OCI-LY1 (cell line): ENCODE measurements at regions not wholly inside any gene's neighbourhood (a gene's known extent, or its start where the extent isn't known, plus 50 kb on each side); places are given as distances from the start of the nearest gene placed in this dataset.

Experiments
- H2AFZ ChIP-seq: fragments of 200-600 bp; sonication (generic), shearing (Covaris generic); 2 replicates; pipeline ENCODE4 v1.6.0; 2014; ENCODE audit warnings: antibody characterized with exemption, mild to moderate bottlenecking, low read length
- H3F3A ChIP-seq: fragments of 200-600 bp; sonication (generic), shearing (Covaris generic); 2 replicates; pipeline ENCODE4 v1.6.0; 2014; ENCODE audit warnings: mild to moderate bottlenecking, antibody characterized with exemption, low read length, moderate library complexity; ENCODE audit not compliant: insufficient read depth
- H3K27ac ChIP-seq: fragments of 200-600 bp; sonication (generic); 2 replicates; pipeline ENCODE4 v1.5.1; 2014; ENCODE audit warnings: low read length, mixed run types, mild to moderate bottlenecking, low read depth; ENCODE audit not compliant: poor library complexity, severe bottlenecking
- H3K27me3 ChIP-seq: fragments of 200-600 bp; sonication (generic); 2 replicates; pipeline ENCODE4 v1.6.0; 2014; ENCODE audit warnings: antibody characterized with exemption, mild to moderate bottlenecking, low read length, moderate library complexity; ENCODE audit not compliant: insufficient read depth
- H3K36me3 ChIP-seq: fragments of 200-600 bp; sonication (generic); 2 replicates; pipeline ENCODE4 v1.6.1; 2014; ENCODE audit warnings: mild to moderate bottlenecking, antibody characterized with exemption, low read length, moderate library complexity, mixed read lengths; ENCODE audit not compliant: insufficient read depth
- H3K4me1 ChIP-seq: fragments of 200-600 bp; sonication (generic); 2 replicates; pipeline ENCODE4 v1.5.1; 2014; ENCODE audit warnings: mild to moderate bottlenecking, low read length, moderate library complexity; ENCODE audit not compliant: insufficient read depth, severe bottlenecking
- H3K4me2 ChIP-seq: fragments of 200-600 bp; sonication (generic), shearing (Covaris generic); 2 replicates; pipeline ENCODE4 v1.6.1; 2014; ENCODE audit warnings: low read length
- H3K4me3 ChIP-seq: fragments of 200-600 bp; sonication (generic); 2 replicates; pipeline ENCODE4 v1.5.1; 2014; ENCODE audit warnings: low read length, low read depth, mild to moderate bottlenecking, mixed read lengths; ENCODE audit not compliant: poor library complexity, severe bottlenecking
- H3K79me2 ChIP-seq: fragments of 200-600 bp; shearing (Covaris generic); 2 replicates; pipeline ENCODE4 v1.6.1; 2016; ENCODE audit warnings: mixed run types, low read length, mixed read lengths; ENCODE audit not compliant: insufficient read depth
- H3K9ac ChIP-seq: fragments of 200-600 bp; sonication (generic), shearing (Covaris generic); 2 replicates; pipeline ENCODE4 v1.6.1; 2014; ENCODE audit warnings: mild to moderate bottlenecking, low read length, mixed read lengths
- H3K9me2 ChIP-seq: fragments of 200-600 bp; sonication (generic), shearing (Covaris generic); 2 replicates; pipeline ENCODE4 v1.6.1; 2014; ENCODE audit warnings: low read depth, mild to moderate bottlenecking, low read length, mixed read lengths
- H3K9me3 ChIP-seq: fragments of 200-600 bp; shearing (Covaris generic); 2 replicates; pipeline ENCODE4 v1.6.1; 2014; ENCODE audit warnings: low read length, mixed read lengths
- H4K20me1 ChIP-seq: fragments of 200-600 bp; sonication (generic), shearing (Covaris generic); 2 replicates; pipeline ENCODE4 v1.6.0; 2016; ENCODE audit warnings: mild to moderate bottlenecking, low read length; ENCODE audit not compliant: insufficient read depth
- EZH2 ChIP-seq: fragments of 200-600 bp; sonication (generic), shearing (Covaris generic); IDR thresholded peaks from 2 replicates; pipeline ENCODE4 v1.8.0; 2017; ENCODE audit warnings: borderline replicate concordance, mixed run types, mild to moderate bottlenecking, antibody characterized with exemption, low read length, moderate library complexity, mixed read lengths
- TF ChIP-seq, protein P1 (sequence below): fragments of 200-600 bp; sonication (generic), shearing (Covaris generic); IDR thresholded peaks from 2 replicates; pipeline ENCODE4 v1.5.1; 2017; ENCODE audit warnings: mild to moderate bottlenecking, antibody characterized with exemption, low read length, moderate library complexity, mixed read lengths

DNA sequence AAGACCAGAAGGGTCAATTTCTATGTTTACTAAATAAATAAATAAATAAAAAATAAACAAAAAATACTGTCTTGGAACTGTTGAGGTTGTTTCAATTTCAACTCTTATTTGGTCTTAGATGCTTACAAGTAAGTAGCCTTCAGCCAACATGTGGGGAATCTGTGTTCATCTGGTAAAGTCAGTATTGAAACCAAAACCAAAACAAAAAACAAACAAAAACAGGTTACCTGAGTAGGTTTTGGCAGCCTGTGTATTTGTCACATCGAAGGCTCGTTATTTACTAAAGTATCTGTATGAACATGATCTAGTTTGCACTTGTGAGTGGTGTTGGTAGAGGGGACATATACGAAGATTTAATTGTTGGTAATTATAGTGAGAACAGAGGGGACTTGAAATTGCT is 471.5 kb downstream of the SLITRK5 start:
- TF ChIP-seq, protein P1, sequence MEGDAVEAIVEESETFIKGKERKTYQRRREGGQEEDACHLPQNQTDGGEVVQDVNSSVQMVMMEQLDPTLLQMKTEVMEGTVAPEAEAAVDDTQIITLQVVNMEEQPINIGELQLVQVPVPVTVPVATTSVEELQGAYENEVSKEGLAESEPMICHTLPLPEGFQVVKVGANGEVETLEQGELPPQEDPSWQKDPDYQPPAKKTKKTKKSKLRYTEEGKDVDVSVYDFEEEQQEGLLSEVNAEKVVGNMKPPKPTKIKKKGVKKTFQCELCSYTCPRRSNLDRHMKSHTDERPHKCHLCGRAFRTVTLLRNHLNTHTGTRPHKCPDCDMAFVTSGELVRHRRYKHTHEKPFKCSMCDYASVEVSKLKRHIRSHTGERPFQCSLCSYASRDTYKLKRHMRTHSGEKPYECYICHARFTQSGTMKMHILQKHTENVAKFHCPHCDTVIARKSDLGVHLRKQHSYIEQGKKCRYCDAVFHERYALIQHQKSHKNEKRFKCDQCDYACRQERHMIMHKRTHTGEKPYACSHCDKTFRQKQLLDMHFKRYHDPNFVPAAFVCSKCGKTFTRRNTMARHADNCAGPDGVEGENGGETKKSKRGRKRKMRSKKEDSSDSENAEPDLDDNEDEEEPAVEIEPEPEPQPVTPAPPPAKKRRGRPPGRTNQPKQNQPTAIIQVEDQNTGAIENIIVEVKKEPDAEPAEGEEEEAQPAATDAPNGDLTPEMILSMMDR = no peak
- TF ChIP-seq EZH2 = no peak
- no peak overlapping the region for H2AFZ ChIP-seq
- H3K9ac ChIP-seq = no peak overlapping the region
- no peak overlapping the region for H3K27ac ChIP-seq
- no peaks in the 10 kb centered on the region for H3K9me3 ChIP-seq
- H3K4me1 ChIP-seq = no peaks in the 10 kb centered on the region
- no peaks in the 10 kb centered on the region for H3K36me3 ChIP-seq
- H3K27me3 ChIP-seq = no peaks in the 10 kb centered on the region
- H3K9me2 ChIP-seq = no peaks in the 10 kb centered on the region
- H3K79me2 ChIP-seq = no peaks in the 10 kb centered on the region
- H3K4me3 ChIP-seq = no peak overlapping the region
- no peaks in the 10 kb centered on the region for H4K20me1 ChIP-seq
- H3K4me2 ChIP-seq = no peak overlapping the region
- H3F3A ChIP-seq = no peaks in the 10 kb centered on the region

DNA sequence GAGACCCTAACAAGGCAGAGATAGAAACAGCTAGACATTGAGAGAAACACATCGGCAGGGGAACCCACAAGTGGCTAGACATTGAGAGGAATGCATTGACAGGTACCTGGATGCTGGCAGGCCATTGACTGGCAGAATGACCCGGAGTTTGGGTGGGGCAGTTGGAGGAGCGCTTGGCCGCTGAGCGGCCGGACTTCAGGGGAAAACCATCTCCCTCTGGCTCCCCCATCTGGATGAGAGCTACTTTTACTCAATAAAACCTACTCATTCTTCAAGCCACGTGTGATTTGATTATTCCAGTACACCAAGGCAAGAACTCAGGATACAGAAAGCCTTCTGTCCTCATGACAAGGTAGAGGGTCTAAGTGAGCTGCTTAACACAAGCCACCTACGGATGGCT is 473.4 kb downstream of the SLITRK5 start:
- H3K9me2 ChIP-seq = no peaks in the 10 kb centered on the region
- no peak overlapping the region for H2AFZ ChIP-seq
- no peak overlapping the region for H3K4me3 ChIP-seq
- no peaks in the 10 kb centered on the region for H3F3A ChIP-seq
- H3K9me3 ChIP-seq = no peaks in the 10 kb centered on the region
- no peaks in the 10 kb centered on the region for H3K79me2 ChIP-seq
- H3K27me3 ChIP-seq = no peaks in the 10 kb centered on the region
- H3K36me3 ChIP-seq = no peaks in the 10 kb centered on the region
- H4K20me1 ChIP-seq = no peaks in the 10 kb centered on the region
- no peaks in the 10 kb centered on the region for H3K4me1 ChIP-seq
- H3K27ac ChIP-seq = no peak overlapping the region
- no peak for TF ChIP-seq EZH2
- TF ChIP-seq, protein P1 = no peak
- no peak overlapping the region for H3K9ac ChIP-seq
- H3K4me2 ChIP-seq = no peak overlapping the region

GRCh38 chr13:88153353-88153752 is 482.2 kb downstream of the SLITRK5 start:
- TF ChIP-seq, protein P1 = no peak
- no peak for TF ChIP-seq EZH2
- H3K9me3 ChIP-seq = no peaks in the 10 kb centered on the region
- no peaks in the 10 kb centered on the region for H3K79me2 ChIP-seq
- no peak overlapping the region for H3K27ac ChIP-seq
- H3K27me3 ChIP-seq = no peaks in the 10 kb centered on the region
- H3K9me2 ChIP-seq = no peaks in the 10 kb centered on the region
- no peaks in the 10 kb centered on the region for H3F3A ChIP-seq
- H2AFZ ChIP-seq = no peak overlapping the region
- no peaks in the 10 kb centered on the region for H3K36me3 ChIP-seq
- no peaks in the 10 kb centered on the region for H4K20me1 ChIP-seq
- no peaks in the 10 kb centered on the region for H3K4me1 ChIP-seq
- no peak overlapping the region for H3K4me2 ChIP-seq
- no peak overlapping the region for H3K9ac ChIP-seq
- H3K4me3 ChIP-seq = no peak overlapping the region
